Ramos (cell line): ENCODE measurements at regions not wholly inside any gene's neighbourhood (a gene's known extent, or its start where the extent isn't known, plus 50 kb on each side); places are given as distances from the start of the nearest gene placed in this dataset.

Source experiments
- in situ Hi-C: fragments of 300-500 bp; cut with MboI; formaldehyde crosslinking; loops from one replicate; pipeline ENCODE4 v1.14.3; 2022; ENCODE audit warnings: low sequenced_read_pairs; ENCODE audit not compliant: unreplicated experiment

DNA sequence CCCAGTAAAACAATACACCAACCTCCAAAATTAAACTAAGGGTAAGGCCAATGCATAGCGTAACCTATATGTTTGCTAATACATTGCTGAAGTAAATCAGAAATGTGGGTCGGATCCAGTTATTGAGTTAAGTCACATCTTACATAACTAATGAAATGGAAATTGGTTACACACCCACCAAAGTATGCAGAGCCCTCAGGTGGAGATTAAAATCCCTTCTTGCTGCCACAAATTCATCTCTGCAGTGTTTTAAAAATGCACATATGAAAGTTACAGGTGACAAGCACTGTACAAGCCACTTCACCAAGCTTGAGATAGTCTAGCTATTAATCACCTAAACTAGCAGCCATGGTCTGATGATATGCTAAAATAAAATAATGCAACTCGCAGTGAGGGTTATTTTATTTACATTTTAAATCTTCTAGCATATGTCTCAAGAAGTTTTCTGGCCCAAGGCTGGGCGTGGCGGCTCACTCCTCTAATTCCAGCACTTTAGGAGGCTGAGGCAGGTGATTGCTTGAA, 130.6 kb downstream of the AQP9 start:
- in situ Hi-C loops, result no loop called here

GRCh38 chr15:58269455-58270414, 131.6 kb downstream of the AQP9 start:
- in situ Hi-C loops, result no loop called here

- in situ Hi-C loops, result no loop called here
Observed at GRCh38 chr15:58271410-58271809, 133.2 kb downstream of the AQP9 start.

- in situ Hi-C loops, result no loop called here
Observed at GRCh38 chr15:58273104-58273503, 134.9 kb downstream of the AQP9 start.

DNA sequence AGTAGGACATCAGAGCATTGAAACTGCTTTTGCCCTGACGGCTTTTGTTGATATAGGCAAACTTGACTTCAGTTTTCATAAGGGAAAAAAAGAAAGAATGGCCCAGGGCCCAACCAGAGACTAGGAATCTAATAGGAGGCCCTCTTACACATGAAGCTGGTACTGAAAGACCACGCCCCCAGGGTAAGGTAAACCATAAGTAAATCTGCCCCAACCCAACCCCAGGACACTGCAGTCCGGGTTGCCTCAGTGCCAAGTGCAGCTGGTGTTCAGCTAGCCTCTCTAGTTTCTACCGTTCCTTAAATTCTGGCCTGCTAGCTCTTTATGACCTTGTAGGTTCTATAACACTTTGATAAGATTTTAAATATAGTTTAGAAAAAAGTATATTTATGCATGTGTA, 136.7 kb downstream of the AQP9 start:
- in situ Hi-C loops, result no loop called here

GRCh38 chr15:58275785-58276184, 137.6 kb downstream of the AQP9 start:
- in situ Hi-C loops, result no loop called here

DNA sequence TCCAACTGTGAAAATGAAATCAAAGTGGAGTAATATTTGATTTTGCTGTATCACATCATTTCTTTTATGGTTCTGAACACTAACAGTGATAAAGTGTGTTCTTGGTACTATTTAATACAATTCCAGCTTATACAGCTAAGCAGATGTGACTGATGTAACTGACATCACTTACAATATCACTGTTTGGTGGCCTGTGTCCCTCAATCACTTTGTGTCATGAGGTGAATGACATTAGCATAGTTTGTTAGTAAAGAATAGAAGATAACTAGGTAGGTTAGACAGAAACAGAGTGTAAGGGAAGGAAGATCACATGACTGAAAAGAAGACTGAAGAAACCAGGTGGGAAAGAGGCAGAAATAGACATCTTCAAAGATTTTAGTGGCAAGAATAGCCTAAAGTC, 138.7 kb downstream of the AQP9 start:
- in situ Hi-C loops, result no loop called here

GRCh38 chr15:58277333-58277732, 139.2 kb downstream of the AQP9 start:
- in situ Hi-C loops, result no loop called here

GRCh38 chr15:58279106-58279505, 140.9 kb downstream of the AQP9 start:
- in situ Hi-C loops, result no loop called here

DNA sequence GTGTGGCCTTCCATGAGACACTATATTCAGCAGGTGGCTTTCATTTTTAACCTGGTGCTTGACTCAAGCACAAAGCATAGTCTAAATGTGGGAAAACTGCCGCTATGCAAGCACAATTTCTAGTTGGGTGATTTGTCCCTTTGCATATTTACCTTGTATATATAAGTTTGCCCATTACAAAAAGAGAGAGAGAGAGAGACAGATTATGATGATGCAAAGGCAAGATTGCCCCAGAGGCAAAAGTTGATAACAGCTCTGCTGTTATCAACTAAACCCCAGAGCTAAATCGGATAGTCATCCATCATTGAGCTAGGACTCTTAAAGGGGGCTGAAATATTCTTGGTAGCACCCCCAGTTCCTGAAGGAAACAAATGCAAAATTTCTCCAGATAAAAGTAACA, 141.5 kb downstream of the AQP9 start:
- in situ Hi-C loops, result no loop called here

DNA sequence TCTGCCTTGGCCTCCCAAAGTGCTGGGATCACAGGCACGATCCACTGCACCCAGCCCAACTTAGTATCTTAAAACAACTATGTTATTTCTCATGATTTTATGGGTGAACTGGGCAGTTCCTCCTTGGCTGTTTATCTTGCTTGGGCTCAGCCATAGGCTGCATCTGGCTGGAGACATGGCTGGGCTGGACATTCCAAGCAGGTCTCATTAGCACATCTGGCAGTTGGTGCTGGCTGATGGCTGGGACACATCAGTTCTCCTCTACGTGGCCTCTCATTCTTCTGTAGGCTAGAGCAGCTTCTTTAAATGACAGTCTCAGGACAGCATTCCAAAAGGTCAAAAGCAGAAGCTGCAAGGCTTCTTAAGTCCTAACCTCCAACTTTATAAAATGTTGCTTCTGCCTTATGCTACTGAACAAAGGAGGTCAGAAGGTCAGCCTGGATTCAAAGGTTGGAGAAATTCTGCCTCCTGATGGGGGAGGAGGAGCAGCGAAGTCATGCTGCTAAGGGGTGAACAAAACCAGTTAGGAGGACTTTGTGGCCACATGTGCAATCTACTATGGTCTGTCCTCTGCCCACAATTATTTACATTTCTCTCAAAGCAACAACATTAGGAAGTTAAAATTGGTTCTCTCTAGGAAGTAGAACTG, 144.0 kb downstream of the AQP9 start:
- in situ Hi-C loops, result no loop called here

DNA sequence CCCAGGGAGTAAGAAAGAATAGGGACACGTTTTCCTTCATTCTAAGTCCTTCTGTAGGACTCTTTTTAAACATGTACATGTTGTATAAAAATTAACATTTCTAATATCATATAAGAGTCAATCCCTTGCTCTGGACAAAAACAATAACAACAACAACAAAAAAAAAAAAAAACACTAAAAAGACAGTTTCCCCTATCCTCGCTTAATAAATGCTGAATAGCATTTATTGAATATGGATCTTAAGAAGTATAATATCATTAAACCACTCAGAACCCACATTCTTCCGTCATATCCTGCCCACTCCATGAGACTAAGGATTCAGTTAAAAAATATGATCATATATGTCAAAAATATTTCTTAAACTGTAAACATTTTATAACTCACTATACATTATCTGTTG, 145.1 kb downstream of the AQP9 start:
- in situ Hi-C loops, result no loop called here

DNA sequence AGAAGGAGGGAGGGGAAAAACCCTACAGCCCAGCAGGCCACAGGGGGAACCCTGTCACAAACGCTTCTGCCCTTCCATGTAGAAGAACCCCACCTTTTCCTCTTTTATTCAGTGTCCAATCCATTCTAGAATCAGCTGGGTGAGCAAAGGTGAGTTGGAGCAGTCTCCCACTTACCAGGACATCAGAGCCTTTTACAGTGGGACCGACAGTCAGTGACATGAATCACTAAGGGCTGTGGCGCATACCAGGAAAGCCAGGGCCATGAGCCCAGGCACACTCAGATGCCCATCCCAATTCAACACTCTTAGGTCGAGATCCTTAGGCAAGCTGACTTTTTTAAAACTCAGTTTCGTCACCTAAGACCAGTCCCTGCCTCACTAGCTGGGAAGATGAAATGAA, 146.1 kb downstream of the AQP9 start:
- in situ Hi-C loops, result no loop called here

DNA sequence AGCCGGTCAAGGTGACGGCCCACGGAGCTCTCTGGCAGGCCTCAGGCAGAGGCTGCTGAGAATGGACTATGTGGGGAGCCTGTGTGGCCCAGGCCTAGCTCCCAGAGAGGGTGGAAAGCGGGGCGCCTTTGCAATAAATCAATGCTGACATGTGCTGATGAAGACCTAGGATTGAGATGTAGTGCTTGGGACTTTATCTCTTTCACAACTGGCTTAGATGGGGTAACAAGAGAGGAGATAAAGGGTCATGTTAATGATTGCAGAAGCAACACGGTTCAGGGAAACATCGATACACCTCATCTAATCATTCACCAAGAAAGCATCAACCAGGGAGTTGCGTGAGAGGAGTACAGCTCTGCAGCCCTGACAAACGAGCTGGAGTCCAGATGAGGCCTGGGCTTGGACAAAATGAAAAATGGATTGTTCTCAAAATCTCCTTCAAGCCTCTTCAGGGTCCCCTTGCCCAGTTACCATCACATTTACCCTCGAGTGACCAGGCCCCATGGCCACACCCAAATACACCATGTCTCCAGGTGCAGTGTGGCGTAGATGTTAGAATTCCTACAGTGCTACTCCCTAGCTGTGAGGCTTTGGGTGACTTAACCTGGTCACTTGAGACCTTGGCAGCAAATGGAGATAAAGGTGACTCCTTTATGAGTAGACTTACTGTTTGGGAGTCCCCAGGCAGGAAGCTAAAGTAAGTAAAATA, 146.4 kb upstream of the LIPC start:
- in situ Hi-C loops, result no loop called here

DNA sequence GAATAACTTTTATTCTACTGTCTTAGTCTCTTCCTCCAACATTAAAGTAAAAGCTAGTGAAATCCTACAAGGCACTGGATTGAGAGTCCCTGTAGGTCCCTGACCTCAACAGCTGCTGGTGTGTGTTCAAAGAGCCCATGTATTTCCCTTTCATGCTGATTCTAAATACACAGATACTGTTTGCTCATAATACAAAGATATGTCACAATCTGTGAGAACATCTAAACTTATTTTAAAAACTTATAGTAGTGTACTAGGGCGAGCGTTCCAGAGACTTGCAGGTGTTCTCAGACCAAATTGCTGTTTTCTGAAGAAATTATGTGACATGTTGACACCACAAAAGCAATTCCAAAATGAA, 145.9 kb upstream of the LIPC start:
- in situ Hi-C loops, result no loop called here

GRCh38 chr15:58286523-58286922, 145.3 kb upstream of the LIPC start:
- in situ Hi-C loops, result no loop called here

DNA sequence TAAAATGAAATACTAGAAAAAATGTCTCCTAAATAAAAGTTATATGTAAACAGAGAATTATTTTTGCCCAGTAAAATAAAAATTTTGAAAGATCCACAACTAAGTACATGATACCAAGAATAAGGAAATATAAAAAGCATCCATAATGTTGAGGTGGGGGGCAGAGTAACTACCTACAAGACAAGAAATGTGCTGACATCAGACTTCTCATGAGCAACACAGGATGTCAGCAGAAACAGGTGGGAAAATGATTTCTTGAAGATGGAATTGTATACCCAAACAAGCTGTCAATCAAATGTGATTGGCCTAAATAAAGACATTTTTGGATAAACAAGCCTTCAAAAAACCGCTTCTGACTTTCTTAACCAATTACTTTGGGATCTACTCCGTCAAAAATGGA, 143.9 kb upstream of the LIPC start:
- in situ Hi-C loops, result no loop called here

DNA sequence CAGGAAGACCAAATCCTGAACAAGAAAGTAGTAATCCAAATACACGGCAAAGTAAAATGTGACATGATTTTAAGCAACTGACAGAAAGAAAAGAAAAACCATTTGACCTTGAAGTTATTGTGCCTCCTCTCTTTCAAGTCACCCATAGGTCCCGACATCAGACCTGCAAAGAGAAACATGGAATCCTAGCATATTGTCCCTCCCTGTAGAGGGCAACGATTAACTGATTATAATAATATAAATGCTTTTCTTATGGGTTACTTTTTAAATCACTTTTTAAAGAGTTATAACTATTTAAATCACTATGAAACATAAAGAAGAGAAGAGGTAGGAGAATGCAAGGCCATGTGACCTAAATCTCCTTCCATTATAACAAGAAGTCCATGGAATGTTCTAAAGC, 143.2 kb upstream of the LIPC start:
- in situ Hi-C loops, result no loop called here

DNA sequence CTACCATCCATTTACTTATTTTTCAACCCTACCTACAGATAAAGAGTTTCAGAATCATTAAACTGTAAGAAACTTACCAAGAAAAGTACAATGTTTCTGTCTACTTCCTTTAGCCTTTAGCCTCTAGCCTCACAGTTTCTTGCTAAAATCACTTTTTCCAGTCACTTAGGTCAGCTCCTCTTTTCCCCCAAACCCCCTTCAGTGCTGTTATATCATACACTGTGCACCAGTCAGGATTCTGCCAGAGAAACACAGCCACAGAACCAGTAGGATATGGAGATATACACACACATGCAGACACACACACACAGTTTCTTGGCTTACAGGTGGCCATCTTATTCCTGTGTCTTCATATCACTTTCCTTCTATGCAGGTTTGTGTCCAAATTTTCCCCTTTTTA, 139.9 kb upstream of the LIPC start:
- in situ Hi-C loops, result no loop called here

GRCh38 chr15:58292751-58293175, 139.0 kb upstream of the LIPC start:
- in situ Hi-C loops, result no loop called here
